MV-4-11 (cell line): ENCODE measurements at regions not wholly inside any gene's neighbourhood (a gene's known extent, or its start where the extent isn't known, plus 50 kb on each side); places are given as distances from the start of the nearest gene placed in this dataset.
"Not testable (repeated sequence)": the region's sequence is repeated elsewhere in the genome, so short reads cannot be mapped to it uniquely, and the experiment has no call there.

ENCODE experiments used
- DNase-seq: peaks from one replicate; lab custom pipeline; 2025; lab: John Stamatoyannopoulos, UW

DNA sequence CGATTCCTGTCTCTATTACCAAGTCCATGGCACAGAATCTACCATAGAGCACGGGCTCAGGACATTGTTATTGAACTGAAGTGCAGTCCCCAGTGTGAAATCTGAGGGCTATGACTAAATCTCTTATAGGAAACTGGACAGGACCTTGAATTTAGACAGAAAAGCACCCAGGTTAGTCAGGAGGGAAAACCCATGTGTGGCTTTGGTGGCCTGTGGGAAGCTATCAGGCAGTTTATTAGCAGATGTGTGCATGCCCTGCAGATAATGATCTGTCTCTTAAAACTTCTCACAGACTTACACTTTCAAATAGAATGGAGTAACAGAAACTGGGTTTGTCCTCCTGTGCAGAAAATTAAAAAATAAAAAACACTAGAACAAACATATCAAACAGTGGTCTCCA, 610.0 kb upstream of the RAB6C start:
- no peak for DNase-seq

DNA sequence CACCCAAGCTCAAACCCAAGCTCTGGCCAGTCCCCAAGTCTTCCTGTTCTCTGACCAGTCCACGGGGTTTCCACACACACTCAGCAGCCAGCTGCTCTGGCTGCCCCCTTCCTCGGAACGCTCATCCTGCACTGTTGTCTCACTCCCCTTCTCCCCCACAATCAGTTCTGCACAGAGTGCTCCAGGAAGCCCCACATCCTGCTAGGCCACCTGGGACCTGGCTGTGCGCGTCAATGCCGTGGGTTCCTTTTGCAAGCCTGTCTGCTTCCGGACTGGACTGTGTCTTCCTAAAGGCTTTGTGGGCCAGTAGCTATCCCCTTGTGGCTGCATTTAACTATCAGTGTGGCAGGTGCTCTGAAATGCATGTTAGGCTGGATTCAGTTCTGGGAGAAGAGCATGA, 605.0 kb upstream of the RAB6C start:
- no peak for DNase-seq

DNA sequence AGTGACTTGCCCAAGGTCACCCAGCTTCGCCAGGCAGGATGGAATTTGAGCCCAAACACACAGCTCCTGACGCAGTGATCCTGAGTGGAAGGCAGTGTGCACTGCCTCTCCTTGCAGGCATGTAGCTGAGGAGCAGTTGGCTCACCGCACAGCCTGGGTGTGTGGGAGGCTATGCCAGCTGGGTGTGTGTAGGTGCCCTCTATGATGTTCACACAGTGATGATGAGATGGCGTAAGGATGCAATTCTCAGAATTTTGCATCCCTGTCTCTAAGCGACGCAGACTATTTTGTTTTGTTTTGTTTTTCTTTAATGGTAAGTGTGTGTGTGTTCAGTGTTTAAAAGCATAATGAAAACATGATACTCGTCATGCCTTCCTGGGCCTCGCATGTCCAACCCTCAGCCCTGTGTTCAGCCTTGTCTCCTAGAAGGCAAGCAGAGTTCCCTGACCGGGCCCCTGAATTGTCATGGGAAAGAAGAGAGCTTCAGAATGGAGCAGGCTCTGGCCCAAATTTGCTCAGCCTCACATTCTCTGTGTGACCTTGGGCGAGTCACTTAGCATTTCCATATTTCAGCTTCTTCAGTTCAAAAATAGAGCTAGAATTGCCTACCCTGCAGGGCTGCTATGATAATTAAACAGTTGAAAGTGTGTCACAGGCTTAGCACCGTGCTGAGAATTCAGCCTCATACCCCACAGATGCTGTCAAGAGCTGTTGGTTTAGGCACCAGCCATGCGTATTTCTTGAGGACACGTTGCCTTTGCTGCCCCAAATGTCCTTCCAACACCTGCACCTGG, 603.6 kb upstream of the RAB6C start:
- DNase-seq: no peak

DNA sequence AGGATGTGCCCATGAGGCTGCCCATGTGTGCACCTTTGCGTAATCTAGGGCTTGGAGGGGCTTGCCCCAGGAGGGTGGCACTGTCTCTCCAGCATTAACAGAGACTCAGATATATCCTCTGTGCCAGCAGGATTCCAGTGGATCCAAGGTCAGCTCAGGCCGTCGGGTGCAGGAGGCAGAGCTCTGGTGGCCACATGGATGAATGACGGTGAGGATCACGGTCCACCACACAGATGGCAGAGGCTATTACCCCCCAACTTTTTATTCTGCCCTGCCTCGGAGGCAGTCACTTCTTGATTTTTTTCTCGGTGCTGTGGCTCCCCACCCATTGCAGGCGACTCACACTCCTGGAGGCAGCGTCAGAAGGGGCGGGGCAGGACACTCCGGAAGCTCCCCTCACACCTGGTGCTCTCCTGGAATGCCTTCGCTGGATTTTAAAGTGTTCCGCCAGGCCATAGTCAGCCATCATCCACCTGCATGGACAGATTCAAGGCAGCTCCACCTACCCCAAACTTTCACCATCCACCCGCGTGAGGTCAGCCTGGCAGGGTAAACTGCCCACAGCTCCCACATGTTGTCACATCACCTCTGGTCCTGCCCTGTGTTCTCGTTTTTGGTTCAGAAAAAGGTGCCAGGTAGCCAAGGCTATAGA, 602.9 kb upstream of the RAB6C start:
- no peak for DNase-seq

DNA sequence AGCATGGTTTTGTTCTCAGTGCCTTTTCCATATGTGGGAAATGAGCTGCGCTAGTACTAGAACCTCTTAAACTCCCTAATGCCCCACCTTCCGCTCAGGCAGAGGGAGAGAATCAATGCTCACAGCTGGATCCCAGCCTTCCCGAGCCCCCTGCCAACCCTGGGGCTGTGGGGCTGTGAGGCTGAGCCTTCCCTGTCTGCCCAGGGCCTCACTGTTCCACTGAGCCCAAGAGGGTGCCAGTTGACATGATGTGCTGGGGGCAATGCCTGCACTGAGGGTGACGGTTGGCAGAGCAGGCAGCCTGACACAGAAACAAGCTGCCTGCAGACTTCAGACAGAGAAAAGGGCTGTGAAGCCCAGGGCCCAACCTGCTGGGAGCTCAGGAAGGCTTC, 602.4 kb upstream of the RAB6C start:
- no peak for DNase-seq

DNA sequence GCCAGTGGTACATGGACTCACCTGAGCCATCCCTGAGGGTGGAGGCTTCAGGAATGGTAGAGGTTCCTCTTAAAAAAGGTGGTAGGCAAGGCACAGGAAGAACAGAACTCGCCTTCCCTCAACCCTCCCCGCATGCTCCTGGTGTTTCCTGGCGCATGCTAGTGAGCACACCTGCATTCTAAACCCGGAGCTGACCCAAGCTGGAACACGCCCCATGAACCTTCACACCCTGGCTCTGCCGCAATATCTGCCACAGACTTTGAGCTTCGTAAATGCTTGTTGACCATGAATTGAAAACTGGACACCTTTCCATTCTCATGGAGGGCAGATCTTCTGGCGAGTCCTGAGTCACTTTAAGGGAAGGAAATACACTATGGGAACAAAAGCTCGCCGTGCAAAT, 601.3 kb upstream of the RAB6C start:
- no peak for DNase-seq

DNA sequence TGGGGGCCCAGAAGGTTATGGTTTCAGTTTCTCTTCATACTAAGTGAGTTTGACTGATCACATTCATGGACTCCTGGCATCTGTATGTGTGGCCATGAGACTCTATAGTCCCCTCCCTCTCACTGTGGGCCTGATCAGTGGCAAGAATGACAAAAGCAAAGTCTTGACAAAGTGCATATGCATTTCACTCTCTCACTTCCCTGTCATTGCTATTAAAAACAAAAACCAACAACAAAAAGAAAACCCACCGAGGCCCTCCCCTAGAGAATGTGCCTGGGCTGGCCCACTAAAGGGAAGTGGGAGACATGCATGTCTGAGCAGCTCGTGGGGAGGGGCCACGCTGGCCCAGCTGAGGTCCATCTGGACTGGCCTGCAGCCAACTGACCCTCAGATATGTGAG, 600.1 kb upstream of the RAB6C start:
- DNase-seq: peak; percentile 51

DNA sequence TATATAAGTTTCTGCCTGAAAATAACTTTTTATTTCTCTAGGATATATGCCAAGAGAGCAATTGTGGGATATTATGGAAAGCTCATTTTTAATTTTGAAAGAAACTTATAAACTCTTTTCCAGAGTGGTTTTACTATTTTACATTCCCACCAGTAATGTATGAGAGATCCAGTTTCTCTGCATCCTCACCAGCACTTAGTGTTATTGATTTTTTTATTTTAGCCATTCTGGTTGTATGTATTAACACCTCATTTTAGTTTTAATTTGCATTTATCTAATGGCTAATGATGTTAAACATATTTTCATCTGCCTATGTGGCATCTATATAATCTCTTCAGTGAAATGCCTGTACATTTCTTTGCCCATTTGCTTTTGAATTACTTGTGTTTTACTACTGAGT, 597.7 kb upstream of the RAB6C start:
- no peak for DNase-seq

DNA sequence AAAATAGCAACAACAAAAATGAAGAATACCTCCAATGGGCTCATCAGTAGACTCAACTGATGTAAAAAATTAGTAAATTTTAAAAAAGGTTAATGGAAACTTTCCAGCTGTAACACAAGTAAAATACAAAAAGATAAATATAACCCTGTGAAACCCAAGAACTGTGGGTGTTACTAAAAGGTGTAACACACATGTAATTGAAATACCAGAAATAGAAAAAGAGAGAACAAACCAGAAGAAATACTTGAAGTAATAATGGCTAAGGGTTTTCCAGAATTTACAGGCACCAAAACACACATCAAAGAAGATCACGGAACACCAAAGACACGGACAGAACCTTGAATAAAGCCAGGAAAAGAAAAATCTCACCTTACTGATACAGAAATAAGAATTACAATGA, 590.6 kb upstream of the RAB6C start:
- DNase-seq: no peak

DNA sequence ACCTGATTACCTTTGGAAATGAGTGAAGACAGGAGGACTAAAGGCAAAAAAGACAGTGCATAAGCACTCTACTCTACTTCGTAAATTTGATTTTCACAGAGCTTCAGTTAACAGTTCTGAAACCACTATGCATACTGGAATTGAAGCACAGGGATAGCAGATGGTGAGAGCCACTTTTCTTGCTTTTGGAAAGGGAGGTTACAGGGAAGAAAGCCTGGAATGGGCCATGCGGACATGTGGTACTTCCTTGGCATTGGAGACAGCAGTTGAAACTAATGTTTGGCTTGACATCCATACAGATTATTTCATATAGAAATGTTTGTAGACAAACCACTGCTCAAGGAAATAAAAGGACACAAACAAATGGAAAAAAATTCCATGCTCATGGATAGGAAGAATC, 585.6 kb upstream of the RAB6C start:
- DNase-seq: no peak

DNA sequence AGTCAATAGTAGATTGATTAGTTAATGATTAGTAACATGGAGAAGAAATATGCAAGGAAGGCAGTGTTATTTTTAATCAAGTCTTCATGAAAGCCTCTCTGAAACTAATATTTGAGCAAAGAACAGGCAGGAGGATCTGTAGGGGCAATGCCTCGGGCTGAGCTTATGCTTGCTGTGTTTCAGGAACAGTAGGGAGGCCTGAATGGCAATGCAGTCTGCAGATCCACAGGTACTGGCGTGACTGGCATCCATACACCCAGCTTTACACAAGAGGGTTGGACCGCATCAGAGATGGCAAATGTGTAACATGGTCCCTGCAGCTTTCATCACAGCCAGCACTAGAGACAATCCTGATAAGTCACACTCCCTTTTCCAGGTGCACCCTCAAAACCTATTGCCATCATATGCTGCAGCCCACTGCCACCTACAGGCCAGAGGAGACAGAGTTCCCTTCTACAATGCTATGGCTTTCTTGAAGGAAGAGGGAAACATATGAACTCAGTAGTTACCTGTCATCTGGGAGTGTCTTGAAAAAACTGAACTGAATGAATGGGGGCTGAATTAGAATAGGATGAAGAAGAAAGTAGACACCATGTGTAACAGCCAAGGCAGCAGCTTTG, 582.4 kb upstream of the RAB6C start:
- DNase-seq: peak; percentile 28

DNA sequence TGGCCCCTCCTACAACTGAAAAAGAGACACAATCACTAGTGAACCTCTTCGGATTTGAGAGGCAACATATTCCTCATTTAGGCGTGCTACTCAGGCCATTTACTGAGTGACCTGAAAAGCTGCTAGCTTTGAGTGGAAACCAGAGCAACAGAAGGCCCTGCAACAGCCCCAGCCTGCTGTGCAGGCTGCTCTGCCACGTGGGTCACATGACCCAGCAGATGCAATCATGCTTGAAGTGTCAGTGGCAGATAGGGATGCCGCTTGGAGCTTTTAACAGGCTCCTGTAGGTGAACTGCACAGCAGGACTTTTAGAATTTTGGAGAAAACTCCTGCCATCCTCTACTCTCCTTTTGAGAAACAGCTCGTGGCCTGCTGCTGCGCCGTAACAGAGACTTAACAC, 578.6 kb upstream of the RAB6C start:
- DNase-seq: no peak

DNA sequence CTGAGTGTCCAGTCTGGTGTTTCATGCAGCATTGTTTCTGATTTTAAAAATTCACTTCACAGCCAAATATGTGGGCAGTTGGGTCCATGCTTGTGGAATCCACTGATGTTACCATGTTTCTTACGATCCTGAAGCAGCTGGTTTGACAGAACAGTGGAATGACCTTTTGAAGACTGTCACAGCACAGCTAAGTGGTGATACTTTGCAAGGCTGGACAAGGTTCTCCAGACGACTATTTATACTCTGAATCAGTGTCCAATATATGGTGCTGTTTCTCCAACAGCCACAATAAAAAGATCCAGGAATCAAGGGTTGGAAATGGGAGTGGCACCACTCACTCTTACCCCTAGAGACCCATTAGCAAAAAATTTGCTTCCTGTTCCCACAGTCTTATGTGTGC, 577.4 kb upstream of the RAB6C start:
- no peak for DNase-seq

DNA sequence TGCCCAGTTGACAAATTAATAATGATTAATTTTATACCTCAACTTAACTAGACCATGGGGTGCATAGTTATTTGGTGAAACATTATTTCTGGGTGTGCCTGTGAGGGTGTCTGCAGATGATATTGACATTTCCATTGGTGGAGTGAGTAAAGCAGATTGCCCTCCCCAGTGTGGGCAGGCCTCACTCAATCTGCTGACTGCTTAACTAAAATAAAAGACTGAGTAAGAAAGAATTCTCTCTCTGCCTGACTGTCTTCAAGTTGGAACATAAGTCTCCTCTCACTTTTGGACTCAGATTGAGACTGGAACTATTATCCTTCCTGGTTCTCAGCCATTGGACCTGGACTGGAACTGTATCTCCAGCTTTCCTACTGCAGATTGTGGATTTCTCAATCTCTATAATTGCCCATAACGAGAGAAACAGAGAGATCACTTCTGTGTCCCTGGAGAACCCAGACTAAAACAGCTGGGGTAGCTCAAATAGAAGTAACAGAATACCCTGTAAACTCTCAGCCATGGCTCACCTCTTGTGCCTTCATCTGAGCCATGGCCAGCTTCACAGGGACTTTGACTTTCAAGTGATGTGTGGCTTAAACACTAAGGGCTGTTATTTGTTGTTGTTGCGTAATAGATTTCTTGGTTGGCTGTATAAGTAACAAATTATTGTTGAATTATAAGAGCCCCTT, 575.3 kb upstream of the RAB6C start:
- DNase-seq: no peak

DNA sequence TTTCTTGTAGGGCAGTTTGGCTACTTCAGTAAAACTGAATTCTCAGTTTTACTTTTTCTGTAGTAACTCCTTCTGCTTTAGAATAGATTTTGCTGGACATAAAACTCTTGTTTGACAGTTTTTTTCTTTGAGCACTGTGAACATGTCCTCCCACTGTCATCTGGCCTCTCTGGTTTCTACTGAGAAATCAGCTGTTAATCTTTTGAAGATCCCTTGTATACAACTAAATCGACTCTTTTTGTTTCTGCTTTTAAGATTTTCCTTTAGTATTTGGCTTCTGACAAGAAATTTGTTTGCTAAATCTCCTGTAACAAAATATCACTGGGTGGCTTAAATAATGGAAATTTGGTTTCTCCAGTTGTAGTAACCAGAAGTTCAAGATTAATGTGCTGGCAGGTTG, 570.9 kb upstream of the RAB6C start:
- DNase-seq: no peak

DNA sequence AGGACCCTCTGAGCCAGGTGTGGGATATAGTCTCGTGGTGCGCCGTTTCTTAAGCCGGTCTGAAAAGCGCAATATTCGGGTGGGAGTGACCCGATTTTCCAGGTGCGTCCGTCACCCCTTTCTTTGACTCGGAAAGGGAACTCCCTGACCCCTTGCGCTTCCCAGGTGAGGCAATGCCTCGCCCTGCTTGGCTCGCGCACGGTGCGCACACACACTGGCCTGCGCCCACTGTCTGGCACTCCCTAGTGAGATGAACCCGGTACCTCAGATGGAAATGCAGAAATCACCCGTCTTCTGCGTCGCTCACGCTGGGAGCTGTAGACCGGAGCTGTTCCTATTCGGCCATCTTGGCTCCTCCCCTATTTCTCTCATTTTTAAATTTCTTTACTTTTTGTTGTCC, 562.4 kb upstream of the RAB6C start:
- DNase-seq: not testable (repeated sequence)

DNA sequence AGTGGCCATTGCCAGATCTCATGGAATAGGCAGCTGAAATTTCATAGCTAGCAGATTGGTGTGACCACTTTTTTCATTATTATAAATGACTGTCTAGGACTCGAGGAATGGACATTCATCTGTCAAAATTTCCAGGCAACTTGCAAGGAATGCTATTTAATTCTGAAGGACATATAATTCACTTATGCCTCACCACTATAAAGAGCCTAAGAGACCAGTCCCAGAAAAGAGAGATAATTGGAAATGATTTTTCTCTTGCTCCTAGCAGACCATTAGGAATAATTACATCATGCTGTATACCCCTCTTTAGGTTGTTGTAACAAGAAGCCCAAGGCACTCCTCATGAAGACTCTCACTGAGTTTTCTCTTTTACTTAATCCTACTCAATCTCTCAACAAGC, 557.4 kb upstream of the RAB6C start:
- DNase-seq: no peak

DNA sequence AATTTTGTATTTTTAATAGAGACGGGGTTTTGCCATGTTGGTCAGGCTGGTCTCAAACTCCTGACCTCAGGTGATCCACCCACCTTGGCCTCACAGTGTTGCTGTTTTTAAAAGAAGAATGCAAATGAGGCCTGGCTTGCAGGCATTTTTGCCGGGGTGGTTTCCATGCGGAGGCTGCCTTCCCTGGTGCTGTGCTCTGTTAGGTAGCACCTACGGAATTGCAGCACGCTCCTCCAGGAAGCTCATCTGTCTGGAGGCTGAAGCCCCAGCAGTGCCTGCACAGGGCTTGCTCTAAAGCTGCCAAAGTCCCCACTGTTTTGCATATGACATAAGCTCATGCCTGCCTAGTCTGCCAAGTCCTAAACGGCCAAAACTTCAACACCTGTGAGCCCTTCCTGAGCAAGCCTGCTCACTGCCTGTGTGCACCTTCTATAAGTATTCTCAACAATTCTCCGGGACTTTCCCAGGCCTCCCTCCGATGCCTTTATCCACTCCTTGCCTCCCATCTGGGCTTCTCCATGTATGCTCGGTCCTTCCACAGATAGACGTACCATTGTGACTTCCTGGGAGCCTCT, 551.3 kb upstream of the RAB6C start:
- DNase-seq: no peak

DNA sequence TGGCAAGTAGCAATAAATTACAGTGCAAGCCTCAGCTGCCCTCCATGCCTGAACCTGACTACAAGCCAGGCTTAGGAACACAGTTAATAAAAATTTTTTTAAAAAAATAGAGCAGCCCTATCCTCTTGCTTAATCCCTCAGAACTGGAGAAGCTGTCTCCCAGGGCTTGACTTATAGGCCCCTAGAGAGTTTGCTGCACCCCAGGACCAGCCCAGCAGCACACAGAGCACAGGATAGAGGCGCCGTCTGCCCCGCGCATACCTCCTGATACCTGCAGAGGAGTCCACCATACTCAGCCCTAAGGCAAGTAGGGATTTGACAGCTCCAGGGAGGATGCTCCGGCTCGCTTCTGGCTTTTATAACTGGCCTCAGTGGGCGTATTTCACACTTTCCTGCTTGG, 548.6 kb upstream of the RAB6C start:
- no peak for DNase-seq

DNA sequence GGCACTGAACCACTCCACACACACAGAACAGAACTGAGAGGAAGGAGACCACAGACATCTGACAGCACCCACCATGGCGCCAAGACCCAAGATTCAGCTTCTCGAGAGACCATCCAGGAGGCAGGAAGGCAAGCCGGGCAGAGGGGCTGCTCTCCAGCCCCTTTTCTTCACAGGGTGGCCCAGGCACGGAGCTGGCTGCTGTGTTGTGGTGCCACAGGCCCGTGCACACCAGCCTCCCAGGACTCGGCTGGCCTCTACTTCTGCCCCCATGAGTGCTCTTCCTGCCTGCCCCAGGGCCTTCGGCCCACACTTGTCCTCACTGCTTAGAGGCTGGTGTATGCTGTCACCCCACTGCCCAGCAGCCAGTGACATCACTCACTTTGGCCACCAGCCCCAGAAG, 547.6 kb upstream of the RAB6C start:
- DNase-seq: no peak

DNA sequence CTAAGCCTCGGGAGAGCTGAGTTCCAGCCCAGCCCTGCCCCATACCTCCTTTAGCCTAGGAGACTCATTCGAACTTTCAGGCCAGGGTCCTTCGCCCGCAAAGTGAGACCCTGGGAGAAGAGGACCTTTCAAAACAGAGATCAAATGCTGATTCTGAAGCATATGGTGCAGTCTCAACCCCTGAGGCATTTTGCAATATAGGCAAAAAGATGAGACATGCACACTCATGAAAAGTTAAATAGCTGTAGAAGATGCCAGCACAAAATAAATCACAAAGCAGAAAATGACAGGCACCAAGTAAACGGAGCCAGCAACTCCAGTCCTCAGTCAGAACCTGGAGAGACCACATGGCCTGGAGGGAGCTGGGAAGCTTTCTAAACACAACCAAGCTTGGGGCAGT, 542.7 kb upstream of the RAB6C start:
- DNase-seq: no peak

DNA sequence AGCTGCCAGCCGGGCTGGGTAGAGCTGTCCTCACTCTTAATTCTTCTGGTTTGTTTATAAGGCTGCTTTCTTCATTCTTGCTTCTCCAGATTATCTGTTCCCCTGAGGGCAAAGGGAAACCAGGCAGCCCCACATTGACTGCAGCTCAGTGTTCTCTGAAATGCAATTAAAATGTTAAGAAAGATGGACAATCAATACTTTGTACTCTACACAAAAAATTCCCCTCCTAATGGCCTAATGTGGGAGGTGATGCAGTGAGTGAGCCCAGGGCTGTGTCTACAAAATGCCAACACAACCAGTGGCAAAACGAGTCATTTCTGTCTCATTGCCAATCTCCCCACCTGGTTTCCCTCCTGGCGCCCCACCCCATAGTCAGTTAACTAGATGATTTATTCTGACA, 541.7 kb upstream of the RAB6C start:
- DNase-seq: no peak
